Spinal cord (tissue), 9 donors: ENCODE measurements at regions not wholly inside any gene's neighbourhood (a gene's known extent, or its start where the extent isn't known, plus 50 kb on each side); places are given as distances from the start of the nearest gene placed in this dataset.

ENCODE experiments used
- DNase-seq, 6 donors: peaks; one replicate each; pipeline versions ENCODE4 v3.0.0 to v3.0.0-alpha.2; 2013 to 2015; ENCODE audit warnings: low spot score in 6 of 6, low read depth in 4 of 6
- H3K27ac ChIP-seq: one replicate; pipeline ENCODE4 v1.5.1; 2013; ENCODE audit warnings: low read depth, low read length, control low read depth
- H3K27me3 ChIP-seq: one replicate; pipeline ENCODE4 v1.6.1; 2013; ENCODE audit warnings: low read length; ENCODE audit not compliant: control insufficient read depth, insufficient read depth
- H3K36me3 ChIP-seq: one replicate; pipeline ENCODE4 v1.6.1; 2013; ENCODE audit warnings: low read length; ENCODE audit not compliant: control insufficient read depth, insufficient read depth
- H3K4me1 ChIP-seq: one replicate; pipeline ENCODE4 v1.6.1; 2013; ENCODE audit warnings: low read length; ENCODE audit not compliant: control insufficient read depth, insufficient read depth
- H3K4me3 ChIP-seq: one replicate; pipeline ENCODE4 v1.5.1; 2013; ENCODE audit warnings: low read depth, low read length, control low read depth
- H3K9me3 ChIP-seq: one replicate; pipeline ENCODE4 v1.6.1; 2013; ENCODE audit warnings: low read length; ENCODE audit not compliant: control insufficient read depth, insufficient read depth
- WGBS: methylation state at CpG from one replicate; pipeline ENCODE4 v1.1.5; 2013; ENCODE audit warnings: missing lambda C conversion rate; ENCODE audit not compliant: insufficient coverage; 5-methylcytosine and 5-hydroxymethylcytosine counted together
- donor health status: healthy.

GRCh38 chr15:95522533-95522932, 808.0 kb upstream of the NR2F2 start:
- Histone ChIP-seq H3K27ac (no peak overlapping the region), H3K4me3 (no peak overlapping the region), H3K9me3 (no peaks in the 10 kb centered on the region), H3K27me3 (no peaks in the 10 kb centered on the region), H3K36me3 (no peaks in the 10 kb centered on the region), H3K4me1 (no peaks in the 10 kb centered on the region)
- DNase-seq: no peak
- WGBS: no CpG with 5 or more reads among the region's 3 CpGs

- Histone ChIP-seq H3K27ac (no peak overlapping the region), H3K4me1 (no peaks in the 10 kb centered on the region), H3K27me3 (no peaks in the 10 kb centered on the region), H3K4me3 (no peak overlapping the region), H3K9me3 (no peaks in the 10 kb centered on the region), H3K36me3 (no peaks in the 10 kb centered on the region)
- no CpG with 5 or more reads among the region's 3 CpGs for WGBS
- no peak for DNase-seq
Observed at GRCh38 chr15:95528920-95529319, 801.6 kb upstream of the NR2F2 start.

GRCh38 chr15:95536638-95537037, 793.9 kb upstream of the NR2F2 start:
- H3K4me1 ChIP-seq: peaks cover 5% of the 10 kb centered on the region
- no peak overlapping the region for H3K4me3 ChIP-seq
- H3K9me3 ChIP-seq: no peaks in the 10 kb centered on the region
- no peaks in the 10 kb centered on the region for H3K27me3 ChIP-seq
- no peak overlapping the region for H3K27ac ChIP-seq
- no peaks in the 10 kb centered on the region for H3K36me3 ChIP-seq
- WGBS: 95% methylated on average over 5 of the region's 11 CpGs
- no peak for DNase-seq

GRCh38 chr15:95538693-95539092, 791.8 kb upstream of the NR2F2 start:
- Histone ChIP-seq H3K4me1 (peaks cover 8% of the 10 kb centered on the region), H3K27ac (no peak overlapping the region), H3K36me3 (no peaks in the 10 kb centered on the region), H3K9me3 (no peaks in the 10 kb centered on the region), H3K27me3 (no peaks in the 10 kb centered on the region), H3K4me3 (no peak overlapping the region)
- 100% methylated on average over 1 of the region's 5 CpGs for WGBS
- DNase-seq: no peak

GRCh38 chr15:95541301-95541700, 789.2 kb upstream of the NR2F2 start:
- peak overlapping the region; percentile 73 for H3K27ac ChIP-seq
- H3K9me3 ChIP-seq: no peaks in the 10 kb centered on the region
- WGBS: 50% methylated on average over 7 of the region's 7 CpGs
- no peak overlapping the region for H3K4me3 ChIP-seq
- no peaks in the 10 kb centered on the region for H3K36me3 ChIP-seq
- peak in 4 of 6 donors; percentile 11 to 54 (median 26) for DNase-seq
- peaks cover 8% of the 10 kb centered on the region for H3K4me1 ChIP-seq
- H3K27me3 ChIP-seq: peaks cover 4% of the 10 kb centered on the region

- H3K9me3 ChIP-seq: no peaks in the 10 kb centered on the region
- no peak overlapping the region for H3K27ac ChIP-seq
- no peaks in the 10 kb centered on the region for H3K4me1 ChIP-seq
- DNase-seq: no peak
- H3K4me3 ChIP-seq: no peak overlapping the region
- H3K36me3 ChIP-seq: no peaks in the 10 kb centered on the region
- 100% methylated on average over 3 of the region's 3 CpGs for WGBS
- peaks cover 4% of the 10 kb centered on the region for H3K27me3 ChIP-seq
Observed at GRCh38 chr15:95549168-95549738, 781.2 kb upstream of the NR2F2 start.

- Histone ChIP-seq H3K9me3 (no peaks in the 10 kb centered on the region), H3K27ac (no peak overlapping the region), H3K4me1 (no peaks in the 10 kb centered on the region), H3K4me3 (no peak overlapping the region), H3K36me3 (no peaks in the 10 kb centered on the region), H3K27me3 (peaks cover 3% of the 10 kb centered on the region)
- no CpG with 5 or more reads among the region's 4 CpGs for WGBS
- peak in 1 of 6 donors; percentile 60 for DNase-seq
Observed at GRCh38 chr15:95550702-95551101, 779.8 kb upstream of the NR2F2 start.

- H3K36me3 ChIP-seq: no peaks in the 10 kb centered on the region
- no CpG with 5 or more reads among the region's 2 CpGs for WGBS
- peak overlapping the region; percentile 70 for H3K27ac ChIP-seq
- peaks cover 2% of the 10 kb centered on the region for H3K27me3 ChIP-seq
- peaks cover 2% of the 10 kb centered on the region for H3K4me1 ChIP-seq
- DNase-seq: no peak
- H3K4me3 ChIP-seq: no peak overlapping the region
- no peaks in the 10 kb centered on the region for H3K9me3 ChIP-seq
Observed at GRCh38 chr15:95556225-95556624, 774.3 kb upstream of the NR2F2 start.

GRCh38 chr15:95556866-95557225, 773.7 kb upstream of the NR2F2 start:
- no peaks in the 10 kb centered on the region for H3K36me3 ChIP-seq
- DNase-seq: peak in 2 of 6 donors; percentile 15 to 80
- WGBS: 40% methylated on average over 1 of the region's 6 CpGs
- H3K27ac ChIP-seq: peak overlapping the region; percentile 70
- H3K4me3 ChIP-seq: no peak overlapping the region
- no peaks in the 10 kb centered on the region for H3K9me3 ChIP-seq
- peaks cover 2% of the 10 kb centered on the region for H3K27me3 ChIP-seq
- H3K4me1 ChIP-seq: peaks cover 2% of the 10 kb centered on the region

- H3K4me1 ChIP-seq: peaks cover 2% of the 10 kb centered on the region
- no peak overlapping the region for H3K4me3 ChIP-seq
- H3K27ac ChIP-seq: peak overlapping the region; percentile 70
- DNase-seq: peak in 1 of 6 donors; percentile 27
- 53% methylated on average over 5 of the region's 17 CpGs for WGBS
- no peaks in the 10 kb centered on the region for H3K36me3 ChIP-seq
- no peaks in the 10 kb centered on the region for H3K9me3 ChIP-seq
- peaks cover 2% of the 10 kb centered on the region for H3K27me3 ChIP-seq
Observed at GRCh38 chr15:95557226-95558046, 773.1 kb upstream of the NR2F2 start.
